ENCODE measurements at regions not wholly inside any gene's neighbourhood (a gene's known extent, or its start where the extent isn't known, plus 50 kb on each side); places are given as distances from the start of the nearest gene placed in this dataset.

DNA sequence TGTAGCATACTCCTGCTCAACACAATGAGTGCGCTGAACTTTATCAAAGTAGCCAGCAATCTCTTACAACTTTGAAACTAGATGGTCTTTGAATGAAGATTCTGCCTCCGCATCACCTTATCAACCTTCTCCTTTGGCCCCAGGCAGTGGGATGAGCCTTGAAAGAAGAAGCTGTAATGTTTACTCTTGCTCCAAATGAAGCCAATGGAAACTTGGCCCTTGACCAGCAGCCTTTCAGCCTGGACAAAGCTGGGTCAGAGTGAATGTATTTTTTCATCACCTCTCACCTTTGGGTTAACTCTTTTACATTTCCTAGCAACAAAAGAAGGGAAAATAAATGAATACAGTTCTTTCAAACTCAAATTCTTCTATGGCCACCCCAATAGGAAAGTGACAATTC, 359.1 kb downstream of the KCNA4 start:
- Mint-ChIP-seq H3K27ac (ENCODE audit: unreplicated experiment) (no peak overlapping the region), H3K27me3 (ENCODE audit: low read depth) (peaks cover 1% of the 10 kb centered on the region), H3K4me3 (ENCODE audit: unreplicated experiment) (no peak overlapping the region), H3K4me1 (ENCODE audit: low read depth) (no peaks in the 10 kb centered on the region), H3K36me3 (ENCODE audit: low read depth) (no peaks in the 10 kb centered on the region), H3K9me3 (ENCODE audit: low read depth) (peaks cover 3% of the 10 kb centered on the region)
- TF ChIP-seq CTCF (IDR thresholded peaks at IDR 0.05) = no peak
- DNase-seq (ENCODE audit: low spot score) = no peak

- Mint-ChIP-seq H3K27ac (ENCODE audit: unreplicated experiment) (no peak overlapping the region), H3K4me1 (ENCODE audit: low read depth) (no peaks in the 10 kb centered on the region), H3K27me3 (ENCODE audit: low read depth) (peaks cover 1% of the 10 kb centered on the region), H3K36me3 (ENCODE audit: low read depth) (no peaks in the 10 kb centered on the region), H3K9me3 (ENCODE audit: low read depth) (no peaks in the 10 kb centered on the region), H3K4me3 (ENCODE audit: unreplicated experiment) (no peak overlapping the region)
- no peak for DNase-seq (ENCODE audit: low spot score)
- no peak for TF ChIP-seq CTCF (IDR thresholded peaks at IDR 0.05)
Observed at GRCh38 chr11:29656597-29656996, 360.2 kb downstream of the KCNA4 start.

DNA sequence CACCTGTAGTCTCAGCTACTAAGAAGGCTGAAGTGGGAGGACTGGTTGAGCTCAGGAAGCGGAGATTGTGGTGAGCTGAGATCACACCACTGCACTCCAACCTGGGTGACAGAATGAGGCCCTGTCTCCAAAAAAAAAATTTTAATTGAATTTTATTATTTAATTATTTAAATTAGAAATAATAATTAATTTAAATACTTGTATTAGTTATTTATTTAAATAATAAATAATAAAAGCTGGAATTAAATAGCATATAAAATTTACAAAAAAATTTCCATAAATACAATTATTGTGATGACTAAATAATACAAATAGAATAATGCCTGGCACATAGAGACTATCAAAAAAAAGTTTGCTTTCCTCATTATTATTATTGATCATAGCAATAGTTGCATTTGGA, 371.5 kb downstream of the KCNA4 start:
- H3K9me3 Mint-ChIP-seq (ENCODE audit: low read depth) = peaks cover 8% of the 10 kb centered on the region
- H3K27me3 Mint-ChIP-seq (ENCODE audit: low read depth) = no peaks in the 10 kb centered on the region
- no peak for DNase-seq (ENCODE audit: low spot score)

GRCh38 chr11:29641201-29641600, 375.6 kb downstream of the KCNA4 start:
- no peak for DNase-seq (ENCODE audit: low spot score)
- H3K27ac Mint-ChIP-seq (ENCODE audit: unreplicated experiment) = no peak overlapping the region
- peaks cover 7% of the 10 kb centered on the region for H3K27me3 Mint-ChIP-seq (ENCODE audit: low read depth)
- no peak overlapping the region for H3K4me3 Mint-ChIP-seq (ENCODE audit: unreplicated experiment)
- no peak for TF ChIP-seq CTCF (IDR thresholded peaks at IDR 0.05)
- H3K9me3 Mint-ChIP-seq (ENCODE audit: low read depth) = peaks cover 4% of the 10 kb centered on the region
- no peaks in the 10 kb centered on the region for H3K4me1 Mint-ChIP-seq (ENCODE audit: low read depth)
- no peaks in the 10 kb centered on the region for H3K36me3 Mint-ChIP-seq (ENCODE audit: low read depth)

More for the DNA sequence above, 371.5 kb downstream of the KCNA4 start:
- Mint-ChIP-seq H3K36me3 (ENCODE audit: low read depth) (no peaks in the 10 kb centered on the region), H3K4me3 (ENCODE audit: unreplicated experiment) (no peak overlapping the region), H3K4me1 (ENCODE audit: low read depth) (no peaks in the 10 kb centered on the region), H3K27ac (ENCODE audit: unreplicated experiment) (no peak overlapping the region)
- TF ChIP-seq CTCF (IDR thresholded peaks at IDR 0.05) = no peak

GRCh38 chr11:29634744-29635143, 382.1 kb downstream of the KCNA4 start:
- H3K36me3 Mint-ChIP-seq (ENCODE audit: low read depth) = no peaks in the 10 kb centered on the region
- H3K9me3 Mint-ChIP-seq (ENCODE audit: low read depth) = peaks cover 2% of the 10 kb centered on the region
- no peak overlapping the region for H3K4me3 Mint-ChIP-seq (ENCODE audit: unreplicated experiment)
- no peak overlapping the region for H3K27ac Mint-ChIP-seq (ENCODE audit: unreplicated experiment)
- no peak for TF ChIP-seq CTCF (IDR thresholded peaks at IDR 0.05)
- H3K4me1 Mint-ChIP-seq (ENCODE audit: low read depth) = no peaks in the 10 kb centered on the region
- no peak for DNase-seq (ENCODE audit: low spot score)
- H3K27me3 Mint-ChIP-seq (ENCODE audit: low read depth) = peaks cover 21% of the 10 kb centered on the region

All from chondrocyte (in vitro differentiated cells).